Upper lobe of left lung (tissue), 4 donors: ENCODE measurements at regions not wholly inside any gene's neighbourhood (a gene's known extent, or its start where the extent isn't known, plus 50 kb on each side); places are given as distances from the start of the nearest gene placed in this dataset.

Source experiments
- EP300 ChIP-seq, 4 donors: sonication (generic); formaldehyde crosslinking; IDR thresholded peaks; one replicate each; pipeline ENCODE4 v1.5.1; 2017; ENCODE audit warnings: antibody characterized with exemption in 4 of 4, control low read depth in 2 of 4
- POLR2A ChIP-seq, 4 donors: fragments of 450-650 bp; IDR thresholded peaks; one replicate each; pipeline ENCODE4 v1.5.1; 2016 to 2017; ENCODE audit warnings: antibody characterized with exemption in 4 of 4, mild to moderate bottlenecking in 2 of 4
- POLR2AphosphoS5 ChIP-seq, 2 donors: sonication (generic); formaldehyde crosslinking; IDR thresholded peaks; one replicate each; pipeline ENCODE4 v1.5.1; 2017; ENCODE audit warnings: antibody characterized with exemption in 2 of 2
- TF ChIP-seq, protein P1 (sequence below), 6 experiments: fragments of 450-650 bp in 4 of 6; fragments of 200-600 bp in 2 of 6; sonication (generic) in 2 of 6; IDR thresholded peaks; one replicate each; pipeline ENCODE4 v1.5.1; 2016 to 2019; ENCODE audit warnings: antibody characterized with exemption in 6 of 6

GRCh38 chr13:48864100-48864499 lies 111.6 kb upstream of the FNDC3A start:
- TF ChIP-seq EP300 (IDR thresholded peaks at IDR 0.05): no peak
- TF ChIP-seq, protein P1, sequence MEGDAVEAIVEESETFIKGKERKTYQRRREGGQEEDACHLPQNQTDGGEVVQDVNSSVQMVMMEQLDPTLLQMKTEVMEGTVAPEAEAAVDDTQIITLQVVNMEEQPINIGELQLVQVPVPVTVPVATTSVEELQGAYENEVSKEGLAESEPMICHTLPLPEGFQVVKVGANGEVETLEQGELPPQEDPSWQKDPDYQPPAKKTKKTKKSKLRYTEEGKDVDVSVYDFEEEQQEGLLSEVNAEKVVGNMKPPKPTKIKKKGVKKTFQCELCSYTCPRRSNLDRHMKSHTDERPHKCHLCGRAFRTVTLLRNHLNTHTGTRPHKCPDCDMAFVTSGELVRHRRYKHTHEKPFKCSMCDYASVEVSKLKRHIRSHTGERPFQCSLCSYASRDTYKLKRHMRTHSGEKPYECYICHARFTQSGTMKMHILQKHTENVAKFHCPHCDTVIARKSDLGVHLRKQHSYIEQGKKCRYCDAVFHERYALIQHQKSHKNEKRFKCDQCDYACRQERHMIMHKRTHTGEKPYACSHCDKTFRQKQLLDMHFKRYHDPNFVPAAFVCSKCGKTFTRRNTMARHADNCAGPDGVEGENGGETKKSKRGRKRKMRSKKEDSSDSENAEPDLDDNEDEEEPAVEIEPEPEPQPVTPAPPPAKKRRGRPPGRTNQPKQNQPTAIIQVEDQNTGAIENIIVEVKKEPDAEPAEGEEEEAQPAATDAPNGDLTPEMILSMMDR (IDR thresholded peaks at IDR 0.05): no peak
- no peak for TF ChIP-seq POLR2A (IDR thresholded peaks at IDR 0.05)
- no peak for TF ChIP-seq POLR2AphosphoS5 (IDR thresholded peaks at IDR 0.05)
